Lung (tissue), 11 donors: ENCODE measurements at regions not wholly inside any gene's neighbourhood (a gene's known extent, or its start where the extent isn't known, plus 50 kb on each side); places are given as distances from the start of the nearest gene placed in this dataset.

ENCODE experiments used
- ATAC-seq: fragments of 200-7000 bp; cut with Tn5 transposase; one replicate; pipeline ENCODE4 v1.9.1; 2020; ENCODE audit warnings: moderate number of reproducible peaks; ENCODE audit not compliant: insufficient read depth, low FRiP score
- DNase-seq, 3 donors: peaks; one replicate each; pipeline ENCODE4 v3.0.0-alpha.2; 2013 to 2017
- H3K27ac ChIP-seq, 2 donors: one replicate each; pipeline ENCODE4 v1.5.1; 2013; ENCODE audit warnings: mild to moderate bottlenecking in 2 of 2, moderate library complexity in 2 of 2, control low read depth in 1 of 2, inconsistent platforms in 1 of 2, low read depth in 1 of 2, low read length in 1 of 2
- H3K27me3 ChIP-seq, 3 donors: one replicate each; pipeline ENCODE4 v1.5.1; 2013; ENCODE audit warnings: low read length in 2 of 3; ENCODE audit not compliant: control insufficient read depth in 3 of 3, insufficient read depth in 3 of 3
- H3K36me3 ChIP-seq, 4 donors: one replicate each; pipeline ENCODE4 v1.5.1; 2013; ENCODE audit warnings: low read length in 4 of 4, mild to moderate bottlenecking in 1 of 4, moderate library complexity in 1 of 4; ENCODE audit not compliant: control insufficient read depth in 4 of 4, insufficient read depth in 4 of 4
- H3K4me1 ChIP-seq, 5 donors: one replicate each; pipeline ENCODE4 v1.5.1; 2013; ENCODE audit warnings: low read length in 5 of 5, mild to moderate bottlenecking in 2 of 5, moderate library complexity in 1 of 5; ENCODE audit not compliant: control insufficient read depth in 5 of 5, insufficient read depth in 5 of 5
- H3K4me3 ChIP-seq: one replicate; pipeline ENCODE4 v1.5.1; 2013; ENCODE audit warnings: mild to moderate bottlenecking, control low read depth, moderate library complexity
- H3K9ac ChIP-seq, 2 donors: one replicate each; pipeline ENCODE4 v1.5.1; 2013; ENCODE audit warnings: low read length in 2 of 2, control low read depth in 1 of 2; ENCODE audit not compliant: insufficient read depth in 1 of 2
- H3K9me3 ChIP-seq, 4 donors: one replicate each; pipeline ENCODE4 v1.5.1; 2013; ENCODE audit warnings: low read length in 3 of 4, mild to moderate bottlenecking in 1 of 4, moderate library complexity in 1 of 4; ENCODE audit not compliant: control insufficient read depth in 4 of 4, insufficient read depth in 3 of 4
- WGBS, 2 donors: extraction: QIAGEN DNeasy Blood & Tissue Kit; methylation state at CpG; one replicate each; pipeline ENCODE4 v1.1.7; 2013; 5-methylcytosine and 5-hydroxymethylcytosine counted together
- TF ChIP-seq, protein P1 (sequence below): IDR thresholded peaks from 2 replicates; pipeline ENCODE4 v1.5.1; 2012; ENCODE audit warnings: mild to moderate bottlenecking; ENCODE audit errors: control extremely low read depth, extremely low read depth
- donor health status: control.
- donor health status: control.
- donor health status: Bipolar disorder and iron deficiency.
- donor health status: healthy.
- donor health status: DM: yes; HTN: yes; CAD: no.

- TF ChIP-seq, protein P1, sequence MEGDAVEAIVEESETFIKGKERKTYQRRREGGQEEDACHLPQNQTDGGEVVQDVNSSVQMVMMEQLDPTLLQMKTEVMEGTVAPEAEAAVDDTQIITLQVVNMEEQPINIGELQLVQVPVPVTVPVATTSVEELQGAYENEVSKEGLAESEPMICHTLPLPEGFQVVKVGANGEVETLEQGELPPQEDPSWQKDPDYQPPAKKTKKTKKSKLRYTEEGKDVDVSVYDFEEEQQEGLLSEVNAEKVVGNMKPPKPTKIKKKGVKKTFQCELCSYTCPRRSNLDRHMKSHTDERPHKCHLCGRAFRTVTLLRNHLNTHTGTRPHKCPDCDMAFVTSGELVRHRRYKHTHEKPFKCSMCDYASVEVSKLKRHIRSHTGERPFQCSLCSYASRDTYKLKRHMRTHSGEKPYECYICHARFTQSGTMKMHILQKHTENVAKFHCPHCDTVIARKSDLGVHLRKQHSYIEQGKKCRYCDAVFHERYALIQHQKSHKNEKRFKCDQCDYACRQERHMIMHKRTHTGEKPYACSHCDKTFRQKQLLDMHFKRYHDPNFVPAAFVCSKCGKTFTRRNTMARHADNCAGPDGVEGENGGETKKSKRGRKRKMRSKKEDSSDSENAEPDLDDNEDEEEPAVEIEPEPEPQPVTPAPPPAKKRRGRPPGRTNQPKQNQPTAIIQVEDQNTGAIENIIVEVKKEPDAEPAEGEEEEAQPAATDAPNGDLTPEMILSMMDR, result no peak
- peaks cover 0 to 2% (median 0%) of the 10 kb centered on the region in 4 donors for H3K9me3 ChIP-seq
- no peak overlapping the region for H3K9ac ChIP-seq
- no peak overlapping the region for H3K4me3 ChIP-seq
- no peaks in the 10 kb centered on the region for H3K27me3 ChIP-seq
- peaks cover 0 to 24% (median 3%) of the 10 kb centered on the region in 4 donors for H3K36me3 ChIP-seq
- H3K4me1 ChIP-seq, result peaks cover 0 to 17% (median 0%) of the 10 kb centered on the region in 5 donors
- no peak for DNase-seq
- 78% methylated on average over 10 of the region's 10 CpGs for WGBS, 2 donors
- no peak for ATAC-seq
- no peak overlapping the region for H3K27ac ChIP-seq
Measured at GRCh38 chr2:120945091-120945490, 209.4 kb downstream of the GLI2 start.

DNA sequence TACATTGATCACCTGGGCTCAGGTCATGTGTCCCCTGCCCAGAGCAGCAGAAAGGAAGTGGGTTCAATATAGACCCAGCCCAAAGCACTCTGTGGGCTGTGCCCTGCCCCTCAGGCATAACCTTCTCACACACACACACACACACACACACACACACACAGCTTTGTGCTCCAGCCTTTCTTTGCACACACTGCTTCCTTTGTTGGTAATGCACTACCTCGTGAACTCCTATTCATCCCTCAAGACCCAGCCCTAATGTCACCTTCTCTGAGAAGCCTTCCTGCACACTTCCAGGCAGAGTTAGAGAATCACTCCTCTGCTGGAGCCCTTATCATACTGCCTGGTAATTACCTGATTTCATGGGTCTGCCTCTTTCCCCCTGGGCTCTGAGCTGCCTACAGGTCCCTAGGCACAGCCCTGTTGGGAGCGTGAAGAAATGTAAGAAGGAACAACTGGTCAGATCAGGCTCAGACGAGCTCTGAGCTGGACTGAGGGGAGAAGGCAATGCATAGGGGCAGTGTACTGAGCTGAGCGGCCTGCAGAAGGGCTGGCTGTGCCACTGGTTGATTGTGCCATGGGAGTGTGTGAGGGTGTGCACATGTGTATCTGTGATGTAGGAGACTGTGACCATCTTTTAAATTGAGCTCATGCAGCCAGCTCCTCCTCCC is 210.3 kb downstream of the GLI2 start:
- Histone ChIP-seq H3K4me3 (no peak overlapping the region), H3K36me3 (peaks cover 0 to 24% (median 3%) of the 10 kb centered on the region in 4 donors), H3K27me3 (no peaks in the 10 kb centered on the region), H3K9me3 (peaks cover 0 to 2% (median 0%) of the 10 kb centered on the region in 4 donors), H3K27ac (no peak overlapping the region), H3K4me1 (peaks cover 0 to 14% (median 0%) of the 10 kb centered on the region in 5 donors), H3K9ac (no peak overlapping the region)
- ATAC-seq, result no peak
- DNase-seq, result no peak
- TF ChIP-seq, protein P1, result no peak
- 94% methylated on average over 4 of the region's 4 CpGs for WGBS, 2 donors

GRCh38 chr2:120947327-120947726 is 211.7 kb downstream of the GLI2 start:
- Histone ChIP-seq H3K27me3 (no peaks in the 10 kb centered on the region), H3K4me1 (peaks cover 0 to 1% (median 0%) of the 10 kb centered on the region in 5 donors), H3K27ac (no peak overlapping the region), H3K9me3 (peaks cover 0 to 2% (median 0%) of the 10 kb centered on the region in 4 donors), H3K36me3 (peaks cover 0 to 22% (median 3%) of the 10 kb centered on the region in 4 donors), H3K4me3 (no peak overlapping the region), H3K9ac (no peak overlapping the region)
- 95 to 97% methylated on average over 5 of the region's 5 CpGs for WGBS, 2 donors
- ATAC-seq (no peak), DNase-seq (no peak)
- TF ChIP-seq, protein P1, result no peak
